Stimulated activated CD4-positive, alpha-beta T cell treated with anti-CD3 and anti-CD28 coated beads, TNF-alpha, amount 100 ng/mL, for 24 hours (primary cell): ENCODE measurements at regions not wholly inside any gene's neighbourhood (a gene's known extent, or its start where the extent isn't known, plus 50 kb on each side); places are given as distances from the start of the nearest gene placed in this dataset.

Source experiments
- DNase-seq, 3 experiments: peaks; one replicate each; pipeline ENCODE4 v3.0.0-alpha.2; 2020; ENCODE audit warnings: low read depth in 3 of 3

DNA sequence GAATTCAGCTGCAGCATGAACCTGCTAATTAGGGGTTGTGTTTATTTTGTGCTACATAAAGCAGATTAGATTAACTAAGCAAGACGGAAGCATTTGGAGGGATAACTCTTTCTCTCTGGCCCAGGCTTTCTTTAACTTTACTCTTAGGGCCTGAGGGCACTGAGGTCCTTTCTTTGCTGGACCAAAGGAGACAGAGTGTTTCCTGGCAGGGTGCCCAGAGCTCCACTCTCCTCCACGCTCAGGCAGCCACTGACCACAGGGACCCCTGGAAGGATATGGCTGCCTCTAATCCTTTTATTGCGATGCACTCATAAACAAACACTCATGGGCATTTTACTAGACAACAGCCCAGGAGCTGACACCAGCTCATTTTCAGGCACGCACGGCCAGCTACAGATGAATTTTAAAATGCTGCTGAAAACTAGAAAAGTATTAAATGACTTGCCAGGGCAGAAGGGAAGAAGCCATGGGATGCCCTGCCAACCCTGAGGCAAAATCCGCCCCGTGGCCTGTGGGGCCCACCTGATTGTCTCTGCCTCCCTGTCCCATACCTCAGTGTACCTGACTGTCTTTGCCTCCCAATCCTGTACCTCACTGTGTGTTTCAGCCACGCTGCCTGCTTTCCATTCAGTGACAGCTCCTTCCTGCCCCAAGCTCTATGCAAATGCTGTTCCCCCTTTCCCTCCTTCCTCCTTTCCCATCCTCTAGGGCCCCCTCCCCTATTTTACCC is 192.6 kb upstream of the NAV2 start:
- DNase-seq = no peak

DNA sequence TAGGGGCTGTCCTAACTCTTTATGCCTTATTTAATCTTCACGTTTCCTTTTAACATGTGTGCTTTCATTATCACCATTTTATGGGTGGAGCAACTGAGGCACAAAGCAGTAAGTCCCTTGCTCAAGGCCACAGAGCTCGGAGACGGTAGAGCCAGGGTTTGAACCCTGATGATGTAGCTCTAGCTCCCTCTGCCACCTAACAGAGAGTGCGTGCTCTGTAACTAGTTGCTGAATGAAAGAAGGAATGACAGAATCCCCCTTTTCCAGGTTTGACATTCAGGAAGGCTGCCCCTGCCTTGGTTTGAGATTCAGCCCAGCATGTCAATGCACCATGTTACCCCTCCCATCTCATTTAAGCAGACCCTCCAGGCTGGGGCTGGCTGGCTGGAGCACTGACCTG is 193.3 kb upstream of the NAV2 start:
- no peak for DNase-seq

DNA sequence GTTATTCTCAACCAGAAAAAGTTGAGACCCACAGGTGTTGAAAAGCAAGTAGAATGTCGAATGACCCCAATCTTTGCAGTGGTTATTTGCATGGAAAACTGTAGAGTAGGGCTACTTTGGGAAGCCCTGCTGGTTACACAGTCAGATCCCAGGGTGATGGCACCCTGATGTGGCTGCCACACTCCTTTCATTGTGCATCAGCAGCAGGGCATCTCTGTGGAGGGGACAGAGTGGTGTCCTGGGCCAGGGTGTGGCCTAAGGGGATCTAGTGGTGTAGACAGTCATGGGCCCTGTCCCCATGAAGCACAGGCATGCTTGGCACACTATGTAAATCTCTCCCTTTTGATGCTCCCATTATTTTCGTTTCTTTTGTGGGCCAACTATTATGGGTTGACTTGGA is 199.4 kb upstream of the NAV2 start:
- no peak for DNase-seq

DNA sequence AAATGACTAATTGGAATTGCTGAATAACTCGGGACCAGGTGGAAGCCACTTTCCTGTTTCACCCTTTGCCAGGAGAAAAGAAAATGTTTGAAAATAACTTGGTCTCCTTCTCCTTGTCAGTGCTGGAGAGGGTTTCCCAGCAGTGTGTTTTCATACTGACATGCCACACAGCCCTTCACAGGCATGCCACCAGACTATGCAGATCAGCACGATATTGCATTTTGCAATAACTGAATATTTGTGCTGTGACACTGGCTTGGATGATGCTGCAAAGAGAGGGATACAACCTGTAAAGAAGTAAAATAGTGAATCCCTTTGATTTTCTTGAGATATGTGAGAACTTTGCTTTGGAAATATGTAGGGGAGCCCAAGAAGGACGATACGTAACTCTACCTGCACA is 200.0 kb upstream of the NAV2 start:
- no peak for DNase-seq

DNA sequence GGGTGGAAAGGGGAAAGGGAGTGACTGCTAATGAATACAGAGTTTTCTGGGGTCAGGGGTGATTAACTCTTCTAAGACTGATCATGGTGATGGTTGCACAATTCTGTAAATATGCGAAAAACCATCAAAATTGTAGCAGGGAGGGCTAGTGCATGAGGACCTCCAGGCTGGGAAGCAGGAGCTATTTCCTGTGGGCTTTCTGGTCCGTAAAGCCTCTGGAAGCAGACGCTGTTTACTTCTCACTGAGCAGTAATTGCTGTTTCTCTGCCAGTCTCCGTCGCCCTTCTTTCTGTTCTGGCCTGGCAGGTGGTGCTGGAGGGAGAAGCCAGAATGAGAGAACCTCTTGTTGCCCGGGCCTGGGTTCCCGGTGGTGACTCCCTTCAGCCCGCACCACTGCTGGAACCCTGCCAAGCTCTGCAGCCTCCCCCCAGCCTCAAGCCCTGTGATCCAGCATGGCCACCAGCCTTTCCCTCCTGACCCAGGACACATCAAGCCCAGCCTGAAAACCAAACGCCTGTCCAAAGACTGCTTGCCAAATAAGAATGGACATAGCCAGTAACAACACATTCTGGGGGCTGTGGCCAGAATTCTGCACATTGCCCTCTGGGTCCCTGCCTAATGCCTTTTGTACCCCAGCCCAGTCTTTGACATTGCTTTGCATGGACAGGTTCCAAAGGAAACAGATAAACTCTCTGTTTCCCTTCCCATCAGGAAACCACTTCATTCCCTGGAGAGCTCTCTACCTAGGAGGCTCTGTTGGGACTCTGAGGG is 201.0 kb upstream of the NAV2 start:
- DNase-seq = no peak

DNA sequence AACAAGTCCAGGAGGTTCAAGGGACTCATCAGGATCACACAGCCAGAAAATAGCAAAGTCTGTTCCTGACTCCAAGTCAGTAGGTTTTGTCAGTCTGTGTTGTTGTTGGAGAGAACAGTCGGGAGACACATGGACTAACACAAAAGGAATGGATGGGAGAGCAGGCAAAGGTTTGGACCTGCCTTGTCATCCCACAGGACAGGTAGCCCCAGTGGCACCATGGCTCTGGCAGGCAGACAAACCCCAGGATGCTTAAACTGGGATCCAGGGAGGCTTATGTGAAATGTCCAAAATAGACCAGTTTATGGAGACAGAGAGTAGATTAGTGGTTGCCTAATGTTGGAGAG is 201.6 kb upstream of the NAV2 start:
- no peak for DNase-seq

DNA sequence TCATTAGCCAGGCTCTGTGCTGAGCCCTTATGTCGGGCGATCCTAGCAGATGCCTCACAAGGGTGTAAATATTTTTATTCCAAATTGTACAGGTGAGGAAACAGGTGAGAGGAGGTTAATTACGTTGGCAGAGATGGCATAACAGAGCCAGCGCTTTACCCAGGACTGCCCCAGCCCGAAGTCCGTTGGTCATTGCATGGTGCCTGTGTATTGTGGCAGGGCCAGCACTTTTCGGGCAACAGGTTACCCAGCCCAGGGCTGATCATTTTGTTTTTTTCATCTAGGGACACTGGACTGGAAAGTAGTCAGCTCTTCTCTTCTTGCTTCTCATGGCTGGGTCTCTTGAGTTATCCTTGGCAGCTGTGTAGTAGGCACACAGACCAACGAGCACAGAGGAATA is 202.2 kb upstream of the NAV2 start:
- no peak for DNase-seq

DNA sequence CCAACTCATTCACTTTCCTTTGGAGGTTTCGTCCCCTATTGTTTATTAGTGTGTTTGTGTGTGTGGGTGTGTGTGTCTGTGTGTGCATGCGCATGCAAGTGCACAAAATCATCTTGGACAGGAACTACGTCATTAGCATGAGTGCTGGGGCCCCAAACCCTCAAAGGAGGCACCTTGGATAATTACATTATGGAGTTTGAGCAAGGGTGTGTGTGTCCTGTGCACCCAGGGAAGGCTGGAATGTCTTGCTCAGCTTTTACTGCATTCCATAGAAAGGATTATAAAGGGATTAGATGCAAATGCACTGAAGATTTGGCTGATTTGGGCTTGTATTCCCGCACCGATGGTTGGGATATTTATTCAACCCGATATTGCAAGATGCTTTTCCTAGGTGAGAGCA is 203.4 kb upstream of the NAV2 start:
- DNase-seq = no peak

DNA sequence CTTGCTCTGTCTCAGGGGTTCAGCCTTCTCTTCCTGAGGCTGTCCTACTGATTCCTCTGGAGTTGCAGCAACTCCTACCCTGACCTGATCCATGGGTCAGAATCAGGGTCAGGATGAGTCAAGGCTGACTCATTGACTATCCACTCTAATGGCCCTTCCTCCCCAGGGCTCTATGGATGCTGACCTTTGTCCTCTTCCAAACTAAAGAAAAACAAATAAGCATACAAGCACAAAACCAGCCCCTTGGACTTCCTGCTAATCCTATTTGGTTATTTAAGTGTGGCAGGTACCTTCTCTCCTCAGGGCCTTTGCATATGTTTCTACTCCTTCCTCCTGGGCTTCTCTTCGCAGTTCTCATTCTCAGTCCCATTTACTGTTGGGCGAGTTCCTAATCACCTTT is 204.5 kb upstream of the NAV2 start:
- DNase-seq = no peak

DNA sequence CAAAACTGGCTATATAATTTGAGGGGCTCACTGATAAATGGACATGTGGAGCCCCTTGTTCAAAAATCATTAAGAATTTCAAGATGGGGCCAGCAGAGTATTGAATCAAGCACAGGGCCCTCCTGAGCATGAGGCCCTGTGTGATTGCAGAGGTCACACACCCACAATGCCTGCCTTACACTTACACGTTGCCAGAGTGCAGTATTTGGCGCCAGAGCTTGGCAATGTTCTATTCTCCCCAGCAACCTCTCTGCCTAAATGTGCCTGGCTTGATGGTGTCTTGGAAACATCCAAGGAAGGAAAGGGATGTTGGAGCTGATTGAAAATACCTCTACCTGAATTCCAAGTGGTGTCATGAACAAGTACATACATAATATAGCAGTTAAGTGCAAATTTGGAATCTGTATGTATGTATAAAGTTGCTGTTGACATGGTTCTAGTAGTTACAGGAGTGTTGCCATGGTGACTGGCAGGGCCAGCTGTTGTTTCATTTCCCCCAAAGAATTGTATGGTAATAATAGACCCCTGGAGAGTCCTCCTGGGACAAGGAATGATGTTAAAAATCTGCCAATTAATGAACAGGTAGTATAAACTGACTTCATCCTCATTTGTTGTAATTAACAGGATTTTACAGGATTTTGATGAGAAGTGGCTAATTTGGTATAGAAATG is 205.7 kb upstream of the NAV2 start:
- DNase-seq = no peak

DNA sequence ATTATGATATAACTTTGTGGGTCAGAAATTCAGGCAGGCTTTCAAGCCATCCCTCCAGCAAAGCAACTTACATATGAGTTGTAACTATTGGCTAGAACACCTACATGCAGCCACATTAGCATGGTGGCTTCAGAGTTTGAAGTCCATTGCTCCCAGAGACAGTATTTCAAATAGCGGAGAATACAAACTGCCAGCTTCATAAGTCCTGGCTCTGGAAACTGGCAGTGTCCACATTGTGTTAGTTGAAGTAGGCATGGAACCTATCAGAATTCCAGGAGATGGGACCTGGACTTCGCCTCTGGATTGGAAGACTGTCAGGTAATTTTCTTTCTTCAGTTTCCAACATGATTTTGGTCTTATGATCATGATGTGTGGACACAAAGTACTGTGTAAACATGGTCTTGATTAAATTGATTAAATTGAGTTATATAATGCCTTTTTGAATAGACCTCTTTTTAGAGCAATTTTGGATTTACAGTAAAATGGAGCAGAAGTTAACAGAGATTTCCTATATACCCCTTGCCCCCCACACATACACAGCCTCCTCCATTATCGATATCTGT is 209.9 kb upstream of the NAV2 start:
- DNase-seq = no peak

DNA sequence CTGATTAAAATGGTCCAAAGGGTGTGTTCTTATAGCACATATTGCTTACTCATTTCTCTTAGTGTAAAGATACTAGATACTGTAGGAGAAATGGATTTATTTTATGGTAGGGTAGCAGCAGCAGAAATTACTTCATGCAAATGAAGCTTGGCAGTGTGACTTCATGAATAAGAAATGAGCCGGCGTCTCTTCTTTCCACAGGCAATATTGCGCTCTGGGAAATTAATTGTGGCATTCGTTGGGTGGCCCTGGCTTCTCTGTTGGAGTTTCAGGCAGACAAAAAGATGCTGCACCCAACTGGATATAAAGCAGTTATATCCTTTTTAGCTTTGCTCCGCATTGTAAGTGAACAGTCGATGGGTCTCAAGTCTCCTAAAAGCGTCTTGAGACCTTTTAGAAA is 211.0 kb upstream of the NAV2 start:
- no peak for DNase-seq

DNA sequence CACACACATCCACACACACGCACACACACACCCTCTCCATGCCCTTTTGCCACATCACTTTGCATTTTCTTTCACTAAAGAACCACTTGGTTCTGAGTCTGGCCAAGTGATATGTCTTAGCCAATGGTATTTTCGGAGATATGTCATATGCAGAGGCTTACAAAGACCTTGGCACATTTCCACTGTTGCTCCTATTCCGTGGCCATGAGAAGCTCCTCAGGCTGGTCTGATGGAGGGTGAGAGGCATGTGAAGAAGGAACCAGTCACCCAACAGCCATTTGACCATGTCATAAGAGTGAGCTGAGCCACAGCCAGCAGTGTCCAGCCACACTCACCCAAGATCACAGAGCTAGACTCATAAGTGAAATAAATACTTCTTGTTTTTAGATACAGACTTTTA is 212.6 kb upstream of the NAV2 start:
- DNase-seq = no peak

DNA sequence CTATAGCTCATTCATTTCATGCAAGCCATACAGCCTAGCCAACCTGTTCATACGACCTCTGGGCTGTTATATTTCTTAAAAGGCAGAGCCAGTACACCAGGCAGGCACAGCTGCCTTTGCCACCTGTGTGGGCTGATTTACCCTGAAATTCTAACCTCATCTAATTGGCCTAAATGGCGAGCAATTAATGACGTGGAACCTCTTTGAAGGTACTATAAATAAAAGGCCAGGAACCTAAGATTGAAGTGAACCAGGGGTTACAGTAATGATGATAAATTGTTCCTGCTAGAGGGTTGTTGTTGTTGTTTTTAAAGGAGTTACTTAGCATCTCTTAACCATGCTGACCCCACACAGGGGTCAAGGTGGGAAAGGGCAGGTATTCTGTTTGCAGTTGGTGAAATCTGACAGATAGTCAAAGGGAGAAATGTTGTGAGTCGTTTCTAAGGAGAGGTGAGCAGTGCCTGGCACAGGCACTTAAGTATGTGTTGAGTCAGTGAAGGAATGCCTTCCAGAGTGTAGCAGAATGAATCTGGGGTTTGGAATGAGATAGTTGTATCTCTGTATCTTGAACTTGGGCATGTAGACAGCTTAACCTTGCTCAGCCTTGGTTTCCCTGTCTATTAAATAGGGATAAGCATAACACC is 213.5 kb upstream of the NAV2 start:
- DNase-seq = no peak

DNA sequence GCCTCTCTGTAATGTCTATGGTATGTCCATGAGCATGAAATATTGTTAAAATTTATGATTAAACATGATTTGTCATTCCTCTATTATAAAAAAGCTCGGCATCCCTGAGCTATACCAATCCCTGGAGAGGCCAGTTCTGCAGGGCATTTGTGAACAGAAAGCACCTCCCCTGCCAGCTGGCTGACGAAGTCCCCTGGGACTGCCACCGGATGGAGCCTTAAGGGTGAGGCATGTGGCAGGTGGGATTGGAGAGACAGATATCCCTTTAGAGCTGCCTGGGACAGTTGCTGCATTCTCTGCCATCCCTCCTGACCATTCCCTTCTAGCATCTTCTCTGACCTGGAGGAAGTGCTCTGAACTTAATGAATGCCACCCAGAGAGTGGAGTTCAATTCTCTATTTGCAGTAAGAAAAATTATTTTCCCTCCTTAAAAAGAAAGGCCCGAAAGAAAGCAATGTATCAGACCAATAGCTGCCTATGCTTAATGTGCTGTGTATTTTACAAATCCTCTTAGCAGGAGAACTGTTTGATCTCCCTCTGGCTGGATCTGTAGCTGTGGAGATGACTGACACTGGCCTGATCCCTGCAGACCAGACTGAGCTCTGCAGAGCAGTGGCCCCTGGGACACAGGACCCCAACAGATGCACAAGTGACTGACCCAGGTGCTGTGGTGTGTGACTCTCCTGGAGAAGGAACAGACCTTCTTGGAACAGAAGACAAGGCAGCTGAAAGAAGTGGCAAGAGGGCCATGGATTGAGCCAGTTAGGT is 219.0 kb upstream of the NAV2 start:
- DNase-seq = no peak

DNA sequence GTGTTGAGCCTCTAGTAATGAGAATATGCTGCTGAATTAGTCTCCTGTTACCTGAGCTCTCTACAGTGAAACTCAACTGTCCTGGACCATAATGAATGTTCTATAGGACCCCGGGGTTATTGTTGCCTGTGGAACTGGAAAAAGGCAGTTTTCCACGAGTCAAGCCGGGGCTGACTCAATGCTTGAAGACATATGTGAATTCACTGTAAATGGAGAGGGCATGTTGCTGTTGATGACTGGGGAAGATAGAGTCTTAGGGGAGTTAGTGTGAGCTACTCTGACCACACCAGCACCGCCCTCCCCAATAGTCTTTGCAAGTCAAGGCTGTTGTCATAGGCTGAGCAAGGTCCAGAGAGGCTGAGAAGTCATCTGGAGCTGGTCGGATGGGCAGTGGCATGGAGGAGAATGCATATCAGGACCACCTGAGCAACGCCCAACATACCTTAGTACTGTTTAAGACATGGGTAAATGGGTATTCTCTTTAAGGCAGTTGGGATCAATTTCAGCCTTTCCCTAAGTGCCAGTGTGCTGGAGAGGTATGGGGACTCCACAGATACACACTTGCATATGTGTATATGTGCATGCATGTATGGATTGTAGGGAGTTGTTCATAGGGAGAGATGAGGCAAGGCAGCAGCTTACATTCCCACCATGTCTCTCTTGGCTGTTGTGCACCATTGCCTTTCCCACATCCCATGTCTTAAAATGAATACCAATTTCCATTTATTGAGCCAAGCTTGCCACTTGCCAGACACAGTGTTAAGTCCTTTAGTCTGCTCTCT is 230.1 kb upstream of the NAV2 start:
- DNase-seq = no peak

DNA sequence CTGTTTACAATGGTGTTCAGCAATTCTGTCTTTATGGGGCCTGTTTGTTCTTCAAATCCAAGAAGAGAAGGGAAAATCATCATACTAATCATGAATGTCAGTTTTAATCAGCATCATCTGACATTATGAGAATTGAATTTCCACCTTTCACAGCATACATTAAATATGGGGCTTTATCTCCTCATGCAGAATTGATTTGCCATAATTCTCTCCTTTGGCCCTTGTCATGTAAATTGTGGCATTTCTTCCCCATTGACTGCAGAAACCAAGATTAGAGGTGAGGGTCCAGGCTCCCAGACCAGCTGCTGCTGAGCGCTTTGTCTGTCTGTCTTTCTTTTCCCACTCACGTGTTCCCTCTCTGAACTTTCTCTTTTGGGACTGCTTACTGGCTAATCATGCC is 232.1 kb upstream of the NAV2 start:
- no peak for DNase-seq

DNA sequence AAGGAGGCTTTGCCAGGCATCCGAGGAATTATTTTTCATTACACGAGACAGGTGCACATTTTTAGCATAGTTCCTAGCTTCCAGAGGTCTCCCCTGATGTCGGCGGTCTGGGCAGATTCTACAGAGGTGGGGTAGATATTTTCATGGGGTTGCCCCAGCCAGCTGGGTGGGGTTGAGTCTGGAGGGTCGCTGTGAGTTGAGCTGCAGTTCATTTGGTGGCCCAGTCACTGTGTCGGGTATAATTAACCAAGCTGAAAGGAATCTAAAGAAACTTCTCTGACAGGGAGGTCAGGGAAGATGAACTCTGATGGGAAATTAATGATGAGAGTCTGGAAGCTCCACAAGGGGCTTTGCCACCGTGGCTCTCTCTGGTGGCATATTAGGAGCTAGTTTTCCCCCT is 233.7 kb upstream of the NAV2 start:
- DNase-seq = no peak

DNA sequence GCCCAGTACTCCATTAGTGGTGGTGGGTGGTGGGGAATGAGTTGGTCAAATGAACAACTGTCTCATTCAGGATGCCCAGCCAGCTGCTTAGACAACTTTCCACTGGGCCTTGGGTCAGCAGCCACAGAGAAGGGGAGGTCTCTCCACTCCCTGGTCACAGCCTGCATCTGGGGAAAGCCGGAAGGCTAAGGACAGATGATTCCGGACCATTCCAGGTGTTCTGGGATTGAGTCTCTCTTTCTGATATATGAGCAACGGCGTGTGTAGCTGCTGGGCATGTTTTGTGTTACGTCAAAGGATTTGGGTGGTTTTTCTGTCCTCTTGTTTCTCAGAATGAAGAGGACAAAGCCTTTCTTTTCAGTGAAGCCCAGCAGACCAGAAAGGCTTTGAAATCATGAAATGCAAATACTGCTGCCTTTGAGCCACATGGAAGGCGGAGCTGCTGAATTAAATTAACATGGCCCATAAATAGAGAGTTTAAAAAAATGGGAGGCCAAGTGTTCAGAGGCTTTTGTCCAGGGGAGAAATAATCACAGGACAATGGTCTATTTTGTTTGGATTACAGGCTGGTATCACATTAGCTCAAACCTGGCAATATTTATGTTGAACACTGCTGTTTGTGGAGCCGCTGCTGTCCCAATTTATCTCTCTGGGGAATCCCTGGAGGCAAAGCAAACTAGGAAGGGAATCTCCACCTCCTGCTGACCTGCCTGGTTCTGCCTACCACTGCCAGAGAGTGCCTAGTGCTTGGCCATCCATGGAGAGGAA is 234.4 kb upstream of the E2F8 start:
- no peak for DNase-seq

DNA sequence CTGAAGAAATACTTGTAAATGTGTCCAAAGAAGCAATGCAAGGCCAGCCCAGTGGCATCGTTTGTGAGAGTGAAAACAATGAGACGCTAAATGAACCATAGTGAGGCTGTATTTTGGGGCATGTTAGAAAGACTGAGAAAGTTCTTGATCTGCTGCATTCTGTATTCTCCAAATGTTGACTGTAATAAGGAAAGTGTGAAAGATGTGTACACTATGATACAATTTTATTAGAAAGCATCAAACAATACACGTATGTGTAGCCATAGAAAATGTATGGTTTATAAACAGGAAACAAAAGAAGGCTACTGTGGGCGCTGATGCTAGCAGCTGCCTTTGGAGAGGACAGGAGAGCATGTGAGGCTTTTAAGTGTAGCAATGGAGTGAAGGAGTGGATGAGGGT is 233.5 kb upstream of the E2F8 start:
- no peak for DNase-seq
